Esophagus muscularis mucosa (tissue), 4 donors: ENCODE measurements at regions not wholly inside any gene's neighbourhood (a gene's known extent, or its start where the extent isn't known, plus 50 kb on each side); places are given as distances from the start of the nearest gene placed in this dataset.

Source experiments
- EP300 ChIP-seq: sonication (generic); formaldehyde crosslinking; IDR thresholded peaks from one replicate; pipeline ENCODE4 v1.6.1; 2017; ENCODE audit warnings: antibody characterized with exemption
- POLR2A ChIP-seq: fragments of 450-650 bp; IDR thresholded peaks from one replicate; pipeline ENCODE4 v1.6.1; 2017; ENCODE audit warnings: antibody characterized with exemption, moderate library complexity, mild to moderate bottlenecking, low read depth
- POLR2AphosphoS5 ChIP-seq, 2 donors: sonication (generic); formaldehyde crosslinking; IDR thresholded peaks; one replicate each; pipeline ENCODE4 v1.6.1; 2017; ENCODE audit warnings: antibody characterized with exemption in 2 of 2
- TF ChIP-seq, protein P1 (sequence below), 3 experiments: fragments of 200-600 bp in 2 of 3; fragments of 450-650 bp in 1 of 3; sonication (generic) in 2 of 3; IDR thresholded peaks; one replicate each; pipeline ENCODE4 v1.5.1; 2017 to 2019; ENCODE audit warnings: antibody characterized with exemption in 3 of 3, mild to moderate bottlenecking in 2 of 3, moderate library complexity in 1 of 3

DNA sequence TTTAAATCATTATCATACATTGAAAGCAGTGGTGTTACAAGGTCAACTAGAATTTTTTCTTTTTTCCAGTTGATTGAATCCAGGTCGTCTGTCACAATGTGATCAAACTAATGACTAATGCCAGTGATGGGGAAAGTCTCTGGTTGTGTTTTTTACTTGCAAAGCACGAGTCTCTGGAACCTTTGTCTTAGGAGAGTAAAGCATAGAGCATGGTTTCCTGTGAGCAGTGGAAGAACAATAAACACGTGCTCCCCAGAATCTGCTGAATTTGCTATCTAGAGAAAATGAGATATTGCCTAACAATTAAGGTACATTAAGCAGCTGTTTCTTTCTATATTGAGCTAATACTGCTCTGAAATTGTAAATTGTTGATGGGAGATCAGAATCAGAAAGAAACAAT lies 1332.4 kb upstream of the TMEFF2 start:
- TF ChIP-seq, protein P1, sequence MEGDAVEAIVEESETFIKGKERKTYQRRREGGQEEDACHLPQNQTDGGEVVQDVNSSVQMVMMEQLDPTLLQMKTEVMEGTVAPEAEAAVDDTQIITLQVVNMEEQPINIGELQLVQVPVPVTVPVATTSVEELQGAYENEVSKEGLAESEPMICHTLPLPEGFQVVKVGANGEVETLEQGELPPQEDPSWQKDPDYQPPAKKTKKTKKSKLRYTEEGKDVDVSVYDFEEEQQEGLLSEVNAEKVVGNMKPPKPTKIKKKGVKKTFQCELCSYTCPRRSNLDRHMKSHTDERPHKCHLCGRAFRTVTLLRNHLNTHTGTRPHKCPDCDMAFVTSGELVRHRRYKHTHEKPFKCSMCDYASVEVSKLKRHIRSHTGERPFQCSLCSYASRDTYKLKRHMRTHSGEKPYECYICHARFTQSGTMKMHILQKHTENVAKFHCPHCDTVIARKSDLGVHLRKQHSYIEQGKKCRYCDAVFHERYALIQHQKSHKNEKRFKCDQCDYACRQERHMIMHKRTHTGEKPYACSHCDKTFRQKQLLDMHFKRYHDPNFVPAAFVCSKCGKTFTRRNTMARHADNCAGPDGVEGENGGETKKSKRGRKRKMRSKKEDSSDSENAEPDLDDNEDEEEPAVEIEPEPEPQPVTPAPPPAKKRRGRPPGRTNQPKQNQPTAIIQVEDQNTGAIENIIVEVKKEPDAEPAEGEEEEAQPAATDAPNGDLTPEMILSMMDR (IDR thresholded peaks at IDR 0.05): no peak
- TF ChIP-seq POLR2A: no peak
- no peak for TF ChIP-seq EP300
- TF ChIP-seq POLR2AphosphoS5 (IDR thresholded peaks at IDR 0.05): no peak
